H9 (cell line): ENCODE measurements at regions not wholly inside any gene's neighbourhood (a gene's known extent, or its start where the extent isn't known, plus 50 kb on each side); places are given as distances from the start of the nearest gene placed in this dataset.

Source experiments
- DNase-seq: peaks from one replicate; pipeline ENCODE4 v3.0.0-alpha.2; 2017
- H2AFZ ChIP-seq: one replicate; pipeline ENCODE4 v1.6.1; 2013; ENCODE audit warnings: mild to moderate bottlenecking, low read length, control low read depth, moderate library complexity
- H2AK5ac ChIP-seq: 2 replicates; pipeline ENCODE4 v1.6.1; 2013; ENCODE audit warnings: low read length, control low read depth, mixed read lengths; ENCODE audit not compliant: insufficient read length
- H2BK120ac ChIP-seq: one replicate; pipeline ENCODE4 v1.6.1; 2013; ENCODE audit warnings: low read depth, mild to moderate bottlenecking, low read length, control low read depth, inconsistent platforms; ENCODE audit not compliant: poor library complexity, severe bottlenecking
- H2BK12ac ChIP-seq: 2 replicates; pipeline ENCODE4 v1.6.1; 2013; ENCODE audit warnings: low read length, control low read depth, mixed read lengths, low read depth; ENCODE audit not compliant: insufficient read length
- H2BK15ac ChIP-seq: 2 replicates; pipeline ENCODE4 v1.6.1; 2013; ENCODE audit warnings: low read depth, low read length, control low read depth
- H2BK20ac ChIP-seq: one replicate; pipeline ENCODE4 v1.6.1; 2013; ENCODE audit warnings: low read depth, mild to moderate bottlenecking, low read length, control low read depth, inconsistent platforms; ENCODE audit not compliant: poor library complexity, severe bottlenecking
- H2BK5ac ChIP-seq: 2 replicates; pipeline ENCODE4 v1.6.1; 2013; ENCODE audit warnings: low read length, control low read depth, mixed read lengths; ENCODE audit not compliant: insufficient read length
- H3K14ac ChIP-seq: 2 replicates; pipeline ENCODE4 v1.6.1; 2013; ENCODE audit warnings: low read length, control low read depth; ENCODE audit not compliant: insufficient read depth
- H3K18ac ChIP-seq: 2 replicates; pipeline ENCODE4 v1.6.1; 2013; ENCODE audit warnings: low read depth, mild to moderate bottlenecking, mixed read lengths, low read length, control low read depth; ENCODE audit not compliant: insufficient read length
- H3K23ac ChIP-seq: 2 replicates; pipeline ENCODE4 v1.6.1; 2013; ENCODE audit warnings: low read length, control low read depth, mixed read lengths, low read depth; ENCODE audit not compliant: insufficient read length
- H3K23me2 ChIP-seq: 2 replicates; pipeline ENCODE4 v1.6.1; 2013; ENCODE audit warnings: low read depth, mild to moderate bottlenecking, mixed read lengths, low read length, control low read depth; ENCODE audit not compliant: insufficient read length, poor library complexity, severe bottlenecking
- H3K27ac ChIP-seq: 2 replicates; pipeline ENCODE4 v1.5.1; 2013; ENCODE audit warnings: low read length, control low read depth, mixed read lengths, low read depth; ENCODE audit not compliant: insufficient read length
- H3K27me3 ChIP-seq: 2 replicates; pipeline ENCODE4 v1.6.1; 2013; ENCODE audit warnings: low read length, control low read depth, inconsistent platforms; ENCODE audit not compliant: insufficient read depth
- H3K4ac ChIP-seq: 2 replicates; pipeline ENCODE4 v1.6.1; 2013; ENCODE audit warnings: low read depth, mild to moderate bottlenecking, control low read depth, inconsistent platforms, low read length, moderate library complexity
- H3K4me1 ChIP-seq: 2 replicates; pipeline ENCODE4 v1.6.1; 2013; ENCODE audit warnings: low read length, control low read depth, inconsistent platforms; ENCODE audit not compliant: insufficient read depth
- H3K4me2 ChIP-seq: 2 replicates; pipeline ENCODE4 v1.6.1; 2013; ENCODE audit warnings: low read length, control low read depth, mixed read lengths; ENCODE audit not compliant: insufficient read length, insufficient read depth
- H3K56ac ChIP-seq: 2 replicates; pipeline ENCODE4 v1.6.1; 2013; ENCODE audit warnings: low read depth, mild to moderate bottlenecking, mixed read lengths, low read length, control low read depth; ENCODE audit not compliant: insufficient read length
- H3K79me1 ChIP-seq: 2 replicates; pipeline ENCODE4 v1.6.1; 2013; ENCODE audit warnings: low read depth, mild to moderate bottlenecking, moderate library complexity, low read length, control low read depth, inconsistent platforms; ENCODE audit not compliant: insufficient read depth, poor library complexity, severe bottlenecking
- H3K79me2 ChIP-seq: 2 replicates; pipeline ENCODE4 v1.6.1; 2013; ENCODE audit warnings: low read length, control low read depth, inconsistent platforms; ENCODE audit not compliant: insufficient read depth
- H3K9ac ChIP-seq: 2 replicates; pipeline ENCODE4 v1.6.1; 2013; ENCODE audit warnings: low read length, control low read depth, mixed read lengths; ENCODE audit not compliant: insufficient read length; ENCODE audit errors: extremely low read depth
- H3K9me3 ChIP-seq: one replicate; pipeline ENCODE4 v1.6.1; 2013; ENCODE audit warnings: low read depth, low read length, inconsistent platforms; ENCODE audit not compliant: control insufficient read depth
- H3T11ph ChIP-seq: one replicate; pipeline ENCODE4 v1.6.1; 2013; ENCODE audit warnings: mild to moderate bottlenecking, low read length, control low read depth, inconsistent platforms
- H4K20me1 ChIP-seq: one replicate; pipeline ENCODE4 v1.6.1; 2013; ENCODE audit not compliant: control insufficient read depth, insufficient read length, insufficient read depth
- H4K5ac ChIP-seq: 2 replicates; pipeline ENCODE4 v1.6.1; 2013; ENCODE audit warnings: low read depth, mild to moderate bottlenecking, mixed read lengths, low read length, control low read depth; ENCODE audit not compliant: insufficient read length
- H4K8ac ChIP-seq: replicated peaks from 2 replicates; pipeline ENCODE4 v1.6.1; 2013; ENCODE audit warnings: low read length, control low read depth, mixed read lengths, low read depth; ENCODE audit not compliant: insufficient read length
- H4K91ac ChIP-seq: 2 replicates; pipeline ENCODE4 v1.6.1; 2013; ENCODE audit warnings: low read depth, mild to moderate bottlenecking, moderate library complexity, mixed read lengths, low read length, control low read depth; ENCODE audit not compliant: insufficient read length
- H3K27ac Mint-ChIP-seq, 3 experiments: 2 replicates in 2 of 3; 3 replicates in 1 of 3; pipeline ENCODE4 v1.8.0; 2020 to 2021; ENCODE audit warnings: mixed read lengths in 3 of 3, mild to moderate bottlenecking in 1 of 3, moderate library complexity in 1 of 3
- H3K27me3 Mint-ChIP-seq: 2 replicates; pipeline ENCODE4 v1.8.0; 2021; ENCODE audit warnings: low read depth, mild to moderate bottlenecking, moderate library complexity, mixed read lengths
- H3K36me3 Mint-ChIP-seq, 3 experiments: 2 replicates in 2 of 3; 3 replicates in 1 of 3; pipeline ENCODE4 v1.8.0; 2020 to 2021; ENCODE audit warnings: low read depth in 3 of 3, mixed read lengths in 3 of 3; ENCODE audit not compliant: insufficient read depth in 1 of 3
- H3K4me1 Mint-ChIP-seq, 2 experiments: 2 replicates each; pipeline ENCODE4 v1.8.0; 2020; ENCODE audit warnings: mixed read lengths in 2 of 2
- H3K4me3 Mint-ChIP-seq, 2 experiments: 2 replicates in 1 of 2; 3 replicates in 1 of 2; pipeline ENCODE4 v1.8.0; 2020 to 2021; ENCODE audit warnings: mild to moderate bottlenecking in 2 of 2, mixed read lengths in 2 of 2, moderate library complexity in 1 of 2
- H3K9me3 Mint-ChIP-seq, 2 experiments: 2 replicates in 1 of 2; 3 replicates in 1 of 2; pipeline ENCODE4 v1.8.0; 2020; ENCODE audit warnings: mild to moderate bottlenecking in 2 of 2, mixed read lengths in 2 of 2, moderate library complexity in 1 of 2
- CTCF ChIP-seq: fragments of 200-600 bp; sonication (generic); conservative IDR thresholded peaks from 3 replicates; pipeline ENCODE4 v1.8.0; 2021; ENCODE audit warnings: antibody characterized with exemption, mild to moderate bottlenecking
- WGBS: extraction: QIAGEN DNeasy Blood & Tissue Kit; methylation state at CpG from one replicate; pipeline ENCODE4 v1.1.7; 2013; ENCODE audit warnings: missing lambda C conversion rate, low lambda C conversion rate, mixed read lengths; ENCODE audit not compliant: insufficient read length; ENCODE audit errors: extremely low coverage; 5-methylcytosine and 5-hydroxymethylcytosine counted together

GRCh38 chr4:157787618-157788017 lies 385.2 kb downstream of the GASK1B start:
- no peak overlapping the region for H2BK120ac ChIP-seq
- Mint-ChIP-seq H3K4me3 (no peak overlapping the region), H3K27ac (no peak overlapping the region), H3K9me3 (no peaks in the 10 kb centered on the region; a peak in 1 of 5 replicates), H3K36me3 (no peaks in the 10 kb centered on the region), H3K4me1 (peaks cover 14 to 16% of the 10 kb centered on the region in 2 experiments), H3K27me3 (no peaks in the 10 kb centered on the region)
- no peak overlapping the region for H2BK20ac ChIP-seq
- no peaks in the 10 kb centered on the region for H3K4me1 ChIP-seq
- no peaks in the 10 kb centered on the region for H3K79me2 ChIP-seq
- no peak overlapping the region for H3T11ph ChIP-seq
- H3K9ac ChIP-seq: no peak overlapping the region
- H3K79me1 ChIP-seq: no peaks in the 10 kb centered on the region
- no peak overlapping the region for H3K14ac ChIP-seq
- no peak overlapping the region for H4K5ac ChIP-seq
- H3K56ac ChIP-seq: no peak overlapping the region
- no peak overlapping the region for H2BK12ac ChIP-seq
- no peak overlapping the region for H3K23ac ChIP-seq
- no peak overlapping the region for H4K91ac ChIP-seq
- no peak overlapping the region for H3K27ac ChIP-seq
- H2BK15ac ChIP-seq: no peak overlapping the region
- H2AK5ac ChIP-seq: no peak overlapping the region
- WGBS: no CpG with 5 or more reads among the region's 2 CpGs
- no peak overlapping the region for H3K18ac ChIP-seq
- H3K4me2 ChIP-seq: no peak overlapping the region
- TF ChIP-seq CTCF: no peak
- no peak overlapping the region for H2BK5ac ChIP-seq
- no peak for DNase-seq
- no peak overlapping the region for H4K8ac ChIP-seq
- no peaks in the 10 kb centered on the region for H4K20me1 ChIP-seq
- H2AFZ ChIP-seq: no peak overlapping the region
- H3K4ac ChIP-seq: no peak overlapping the region
- H3K27me3 ChIP-seq: no peaks in the 10 kb centered on the region
- H3K23me2 ChIP-seq: no peaks in the 10 kb centered on the region
- H3K9me3 ChIP-seq: no peaks in the 10 kb centered on the region
